DND-41 (cell line): ENCODE measurements at regions not wholly inside any gene's neighbourhood (a gene's known extent, or its start where the extent isn't known, plus 50 kb on each side); places are given as distances from the start of the nearest gene placed in this dataset.

Source experiments
- CTCF ChIP-seq: IDR thresholded peaks from 2 replicates; pipeline ENCODE4 v1.5.1; 2012; ENCODE audit warnings: borderline replicate concordance, low read length, moderate library complexity, mild to moderate bottlenecking; ENCODE audit not compliant: poor library complexity, severe bottlenecking; ENCODE audit errors: extremely low read depth
- EZH2 ChIP-seq: IDR thresholded peaks from 3 replicates; pipeline ENCODE4 v1.6.1; 2012; ENCODE audit warnings: borderline replicate concordance, low read depth, mild to moderate bottlenecking, moderate library complexity, low read length, inconsistent platforms; ENCODE audit not compliant: severe bottlenecking

GRCh38 chr2:10235909-10236550 lies 66.7 kb upstream of the HPCAL1 start:
- no peak for TF ChIP-seq CTCF
- no peak for TF ChIP-seq EZH2
